ENCODE measurements at regions not wholly inside any gene's neighbourhood (a gene's known extent, or its start where the extent isn't known, plus 50 kb on each side); places are given as distances from the start of the nearest gene placed in this dataset.

DNA sequence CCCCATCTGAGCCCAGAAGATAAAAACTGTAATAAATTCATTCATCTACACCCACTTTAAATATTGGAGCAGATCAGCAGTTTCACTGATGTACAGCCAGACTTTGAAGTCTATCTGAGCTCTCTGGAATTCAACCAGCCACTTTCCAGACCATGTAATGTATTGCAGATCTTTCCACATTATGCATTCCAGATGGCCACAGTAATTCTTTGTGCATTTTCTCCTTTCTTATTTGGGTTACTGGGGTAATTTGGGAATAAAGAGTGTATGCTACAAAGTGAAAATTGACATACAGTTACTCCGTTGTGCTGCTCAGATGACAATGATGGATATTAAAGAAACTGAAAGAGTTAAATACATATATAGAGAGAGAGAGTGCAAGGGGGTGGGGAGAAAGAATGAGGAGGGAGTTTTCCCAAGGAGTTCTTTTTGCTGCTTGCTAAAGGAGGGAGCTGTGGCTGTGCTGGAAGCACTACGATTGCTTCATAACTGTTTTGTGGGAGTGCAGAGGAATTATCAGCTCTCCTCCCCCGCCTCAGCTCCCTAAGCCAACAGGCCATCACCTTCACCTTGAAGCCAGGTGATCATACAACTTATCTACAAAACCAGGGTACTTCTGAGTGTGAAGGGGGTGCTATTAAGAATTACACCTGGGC is 152.8 kb downstream of the GAS1 start:
- FAIRE-seq: no peak

DNA sequence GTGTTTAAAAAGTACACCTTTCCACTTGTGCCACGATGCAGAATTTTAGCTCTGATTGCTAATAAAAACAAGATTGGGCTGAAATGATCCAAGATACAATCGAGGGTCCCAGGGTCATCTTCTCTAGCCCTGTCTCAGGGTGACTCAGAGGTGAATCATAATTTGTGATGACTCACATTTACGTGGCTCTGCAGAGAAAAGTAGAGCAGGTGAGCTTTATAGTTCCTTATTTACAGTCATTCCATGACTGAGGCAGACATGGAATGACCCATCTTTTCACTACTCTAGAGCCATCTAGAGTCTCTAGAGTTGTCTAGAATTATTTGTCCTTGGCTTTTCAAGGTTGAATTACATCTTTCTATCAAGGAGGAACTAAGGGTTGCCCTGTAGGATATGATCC is 155.2 kb downstream of the GAS1 start:
- FAIRE-seq: no peak

DNA sequence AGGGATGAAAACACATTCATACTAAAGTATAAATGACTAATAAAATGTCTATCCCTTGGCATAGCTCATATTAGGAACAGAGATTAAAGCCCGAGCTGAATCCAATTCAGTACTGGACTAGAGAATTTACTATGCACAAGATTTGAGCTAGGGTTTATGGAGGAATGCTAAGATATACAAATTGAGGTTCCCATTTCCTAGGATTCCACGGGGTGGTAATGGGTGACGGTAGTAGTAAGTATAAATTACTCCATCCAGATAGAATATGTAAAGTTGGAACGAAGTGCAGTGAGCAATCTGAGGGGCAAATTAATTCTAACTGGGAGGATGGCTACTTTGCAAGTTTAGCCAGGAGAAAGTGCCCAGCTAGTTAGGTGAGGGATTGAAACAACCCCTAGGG is 156.5 kb downstream of the GAS1 start:
- no peak for FAIRE-seq

DNA sequence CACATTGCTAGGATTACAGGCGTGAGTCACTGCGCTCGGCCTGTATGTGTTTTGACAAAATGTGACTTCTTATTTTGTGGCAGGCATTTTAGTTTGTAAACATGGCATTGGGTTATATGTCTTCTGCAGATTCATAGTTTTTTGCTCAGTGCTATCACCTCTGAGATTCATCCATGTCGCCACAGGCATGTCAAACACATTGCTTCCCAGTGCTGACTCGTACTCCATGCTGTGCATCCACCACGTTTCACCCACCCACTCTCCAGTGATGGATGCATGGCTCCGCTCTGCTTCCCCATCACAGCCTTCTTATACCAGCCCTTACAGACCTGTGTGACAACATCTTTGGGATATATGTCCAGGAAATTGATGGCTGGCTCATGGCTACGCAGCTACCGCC is 158.8 kb downstream of the GAS1 start:
- FAIRE-seq: no peak

DNA sequence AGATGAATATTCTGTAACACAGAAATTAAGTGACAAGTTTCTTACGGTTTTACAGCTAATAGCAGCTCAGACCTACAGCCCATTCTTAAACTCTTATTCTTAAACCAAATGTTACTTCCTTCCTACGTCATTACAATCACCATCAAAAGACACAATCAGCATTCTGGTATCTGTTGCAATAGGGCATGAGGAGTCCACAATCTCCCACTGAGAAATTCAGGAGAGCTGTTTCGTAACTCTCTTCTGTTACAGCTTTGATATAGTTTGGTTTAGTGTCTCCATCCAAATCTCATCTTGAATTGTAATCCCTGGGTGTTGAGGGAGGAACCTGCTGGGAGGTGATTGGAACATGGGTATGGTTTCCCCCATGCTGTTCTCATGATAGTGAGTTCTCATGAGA is 163.4 kb downstream of the GAS1 start:
- FAIRE-seq: no peak

DNA sequence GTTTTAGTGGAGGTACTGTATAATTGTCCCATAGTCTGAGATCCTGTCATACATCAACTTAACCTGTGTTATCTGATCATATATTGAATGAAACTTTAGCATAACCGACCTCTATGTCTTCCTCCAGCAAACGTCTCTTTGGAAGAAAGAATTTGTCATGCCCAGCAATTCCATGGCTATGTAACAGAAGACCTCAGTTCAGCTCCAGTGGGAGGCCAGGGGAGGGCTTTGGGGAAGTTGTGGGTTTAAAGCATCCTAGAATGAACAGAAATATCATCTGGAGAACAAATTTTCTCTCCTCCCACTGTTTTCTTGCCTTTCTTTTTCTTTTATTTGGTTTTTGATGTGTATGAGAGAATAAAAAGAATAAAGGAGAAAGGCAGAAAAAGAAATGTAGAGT is 164.5 kb downstream of the GAS1 start:
- FAIRE-seq: no peak

DNA sequence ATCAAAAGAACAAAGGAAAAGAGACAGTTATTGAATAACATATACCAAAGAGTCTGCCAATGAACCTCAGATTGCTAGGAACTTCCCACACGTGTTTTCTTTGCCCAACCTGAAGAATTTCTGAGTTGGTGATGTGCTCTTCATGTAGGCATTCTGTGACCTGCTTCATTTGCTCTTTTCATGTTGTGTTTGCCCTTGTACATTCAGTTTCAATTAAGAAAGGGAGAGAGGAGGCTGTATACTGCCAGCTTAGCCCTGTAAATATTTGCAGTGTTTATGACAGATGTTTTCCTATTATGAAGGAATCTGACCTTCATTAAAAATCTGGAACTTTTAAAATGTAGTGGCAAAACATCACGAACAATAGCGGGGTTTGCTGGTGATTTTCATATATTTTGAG is 168.5 kb downstream of the GAS1 start:
- FAIRE-seq: no peak

DNA sequence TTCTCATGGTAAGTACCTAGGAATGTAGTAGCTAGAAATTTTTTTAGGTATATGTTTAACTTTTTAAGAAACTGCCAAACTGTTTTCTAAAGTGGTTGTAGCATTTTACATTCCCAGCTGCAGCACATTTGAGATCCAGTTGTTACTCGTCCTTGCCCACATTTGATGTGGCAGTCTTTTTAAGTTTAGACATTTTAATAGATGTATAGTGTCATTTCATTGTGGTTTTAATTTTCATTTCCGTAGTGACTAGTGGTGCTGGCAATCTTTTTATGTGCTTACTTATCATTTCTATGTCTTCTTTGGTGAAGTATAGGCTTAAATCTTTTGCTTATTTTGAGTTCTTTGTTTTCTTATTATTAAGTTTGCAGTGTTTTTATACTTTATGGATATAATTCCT is 171.6 kb downstream of the GAS1 start:
- no peak for FAIRE-seq

DNA sequence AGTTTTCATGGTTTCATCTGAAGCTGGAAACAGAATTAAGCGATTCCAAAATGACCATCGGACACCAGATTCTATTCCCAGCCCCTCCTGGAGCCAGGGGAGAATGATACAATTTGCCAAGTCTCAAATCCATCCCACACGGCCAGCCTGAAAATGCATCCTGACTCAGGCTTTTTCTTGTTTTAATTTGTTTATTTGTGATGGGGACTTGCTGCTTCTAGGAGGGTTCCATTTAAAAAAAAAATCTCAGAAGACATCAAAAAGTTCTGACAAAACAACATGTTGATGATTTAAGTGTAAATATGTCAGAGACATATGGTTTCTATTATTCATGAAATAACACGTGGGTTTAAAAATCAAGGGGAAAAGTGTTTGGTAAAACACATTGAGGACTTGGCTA is 173.2 kb downstream of the GAS1 start:
- no peak for FAIRE-seq

DNA sequence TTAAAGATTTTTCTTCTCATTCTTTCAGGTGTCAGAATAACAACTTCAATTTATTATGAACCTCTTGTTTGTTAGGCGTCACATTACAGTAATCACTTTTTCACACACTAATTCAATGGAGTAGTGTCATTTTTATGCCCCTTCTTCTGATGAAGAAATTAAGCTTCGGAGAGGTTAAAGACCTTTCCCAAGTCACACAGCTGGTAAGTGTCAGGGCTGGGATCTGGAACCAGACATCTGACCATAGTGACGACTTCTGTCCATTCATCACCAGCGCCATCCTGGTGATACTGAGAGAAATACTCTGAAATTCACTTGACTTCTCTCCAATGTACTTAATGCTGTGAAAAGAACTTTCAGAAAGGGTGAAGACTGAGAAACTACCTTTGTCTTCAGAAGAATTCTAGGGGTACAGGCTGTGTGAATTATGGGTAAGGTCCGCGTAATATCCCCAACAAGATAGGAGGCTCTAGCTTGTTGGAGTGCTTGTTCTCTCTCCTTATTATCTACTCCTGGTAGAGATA is 173.8 kb downstream of the GAS1 start:
- no peak for FAIRE-seq

DNA sequence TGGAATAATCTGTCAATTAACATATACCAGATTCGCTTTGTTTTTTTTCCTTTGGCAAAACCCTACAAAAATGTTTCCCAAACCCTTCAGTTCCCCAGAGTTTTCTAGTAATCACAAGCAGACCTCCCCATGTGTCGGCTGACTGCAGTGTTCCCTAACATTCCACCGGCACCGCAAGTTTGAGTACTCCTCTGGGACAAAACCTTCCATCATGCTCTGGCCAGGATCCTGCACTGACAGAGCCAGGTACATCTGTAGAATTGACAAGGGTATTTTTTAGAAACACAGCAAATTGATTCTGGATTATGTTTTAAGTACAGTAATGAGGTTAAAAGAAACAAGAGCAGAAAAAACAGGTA is 174.7 kb downstream of the GAS1 start:
- no peak for FAIRE-seq

DNA sequence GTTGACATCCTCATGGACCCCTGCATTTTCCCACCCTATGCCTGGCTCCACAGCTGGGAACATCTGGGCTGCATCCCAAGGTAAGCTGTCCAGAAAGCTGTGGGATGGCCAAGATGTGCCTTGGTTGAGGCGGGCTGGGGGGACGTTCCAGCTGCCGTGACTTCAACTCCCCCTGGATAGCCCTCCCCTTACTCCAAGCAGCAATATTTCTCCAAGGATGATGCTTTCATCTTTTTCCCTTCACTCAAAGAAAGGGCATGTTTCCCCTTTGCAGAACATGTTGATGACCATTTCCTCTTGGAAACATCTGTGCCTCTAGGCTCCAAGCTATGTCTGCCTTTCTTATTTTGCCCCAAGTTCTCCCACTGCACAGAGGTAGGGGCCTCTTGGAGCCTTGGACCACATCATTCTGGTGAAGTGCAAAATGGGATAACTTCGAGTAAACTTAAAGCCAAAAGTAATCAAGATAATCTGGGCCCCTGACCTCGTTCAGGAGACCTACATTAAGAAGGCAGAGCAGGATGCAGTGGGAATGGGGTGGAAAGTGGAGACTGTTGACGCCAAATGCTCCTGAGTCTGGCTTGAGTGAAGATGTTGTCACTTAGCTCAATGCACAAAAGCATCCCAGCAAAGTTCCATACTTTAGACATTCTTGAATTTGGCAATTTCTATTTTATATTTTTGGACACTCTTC is 175.2 kb downstream of the GAS1 start:
- FAIRE-seq: no peak

DNA sequence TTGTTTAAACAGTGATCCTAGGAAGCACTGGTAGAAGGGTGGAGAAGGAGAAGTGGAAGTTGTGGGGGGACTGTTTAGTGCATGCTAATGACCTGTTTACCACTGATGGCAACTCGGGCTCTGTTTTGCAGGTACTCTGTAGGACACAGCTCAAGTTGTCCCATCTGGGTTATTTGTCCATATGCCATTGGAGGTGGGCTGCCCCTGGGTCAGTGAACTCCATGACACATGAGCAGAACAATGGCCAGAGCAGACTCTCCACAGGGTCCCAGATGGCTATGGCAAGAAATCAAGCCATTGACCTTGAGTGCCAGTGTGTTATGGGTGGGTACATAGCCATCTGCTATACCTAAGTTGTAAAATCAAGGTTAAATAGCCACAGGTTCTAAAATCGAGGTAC is 175.9 kb downstream of the GAS1 start:
- no peak for FAIRE-seq

DNA sequence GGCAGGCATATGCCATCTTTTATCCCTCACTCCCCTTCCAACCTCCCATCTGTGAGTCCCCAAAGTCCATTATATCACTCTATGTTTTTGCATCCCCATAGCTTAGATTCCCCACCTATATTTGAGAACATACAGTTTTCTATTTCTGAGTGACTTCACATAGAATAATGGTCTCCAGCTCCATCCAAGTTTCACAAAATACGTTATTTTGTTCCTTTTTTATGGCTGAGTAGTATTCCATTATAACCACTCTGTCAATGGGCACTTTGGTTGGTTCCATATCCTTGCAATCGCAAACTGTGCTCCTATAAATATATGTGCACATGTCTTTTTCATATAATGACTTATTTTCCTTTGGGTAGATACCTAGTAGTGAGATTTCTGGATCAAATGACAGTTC is 178.6 kb downstream of the GAS1 start:
- FAIRE-seq: no peak

DNA sequence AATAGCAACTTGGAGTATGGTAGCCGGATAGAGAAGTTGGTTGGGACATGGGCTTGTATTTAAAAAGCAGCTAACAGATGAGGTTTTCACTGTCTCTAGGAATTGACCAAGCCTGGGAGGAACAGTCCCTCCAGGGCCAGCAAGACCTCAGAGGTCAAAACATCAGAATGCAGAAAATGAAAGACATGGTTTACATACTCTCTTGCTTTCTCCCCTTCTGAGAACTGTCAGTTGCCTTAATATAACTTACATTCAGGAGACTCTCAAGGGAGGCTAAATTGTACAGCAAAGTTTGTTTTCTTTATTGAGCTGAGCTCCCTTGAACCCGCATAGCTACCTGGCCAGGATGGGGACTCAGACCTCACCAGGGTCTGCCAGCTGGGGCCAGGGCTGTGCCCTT is 179.3 kb downstream of the GAS1 start:
- FAIRE-seq: no peak

DNA sequence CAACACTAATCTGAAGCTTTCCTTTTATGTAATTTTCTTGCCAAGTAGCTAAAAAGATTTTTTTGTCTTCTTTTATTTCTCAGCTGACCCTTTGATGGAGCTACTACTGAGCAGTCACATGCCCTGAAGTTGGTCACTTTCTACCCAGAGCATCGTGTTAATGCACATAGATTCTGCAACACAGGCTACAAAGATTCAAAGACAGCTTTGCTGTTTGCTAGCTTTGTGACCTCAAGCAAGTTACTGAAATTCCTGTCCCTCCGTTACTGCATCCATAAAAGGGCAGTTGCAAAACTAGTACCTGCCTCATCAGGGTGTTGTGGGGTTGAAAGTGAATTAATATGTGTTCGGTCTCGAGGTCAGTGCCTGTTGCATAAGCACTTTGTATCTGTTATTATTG is 179.9 kb downstream of the GAS1 start:
- no peak for FAIRE-seq

DNA sequence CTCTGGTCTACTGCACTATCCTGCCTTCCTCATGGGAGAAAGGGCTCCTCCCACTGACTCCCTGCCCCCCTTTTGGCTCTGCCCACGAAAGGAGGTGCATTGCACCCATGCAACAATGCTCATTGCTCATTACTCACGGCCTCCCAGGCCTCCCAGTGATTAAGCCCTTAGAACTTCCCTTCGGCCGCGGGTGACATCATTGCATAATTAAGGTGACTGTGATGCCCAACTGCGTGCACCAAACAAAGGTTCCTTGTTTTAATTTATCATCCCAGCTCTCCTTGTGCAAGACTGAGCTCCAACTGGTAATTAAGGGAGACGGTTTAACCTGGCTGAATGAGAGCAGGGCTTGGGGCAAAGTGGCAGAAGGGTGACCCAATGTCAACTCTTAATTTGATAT is 180.4 kb downstream of the GAS1 start:
- no peak for FAIRE-seq

DNA sequence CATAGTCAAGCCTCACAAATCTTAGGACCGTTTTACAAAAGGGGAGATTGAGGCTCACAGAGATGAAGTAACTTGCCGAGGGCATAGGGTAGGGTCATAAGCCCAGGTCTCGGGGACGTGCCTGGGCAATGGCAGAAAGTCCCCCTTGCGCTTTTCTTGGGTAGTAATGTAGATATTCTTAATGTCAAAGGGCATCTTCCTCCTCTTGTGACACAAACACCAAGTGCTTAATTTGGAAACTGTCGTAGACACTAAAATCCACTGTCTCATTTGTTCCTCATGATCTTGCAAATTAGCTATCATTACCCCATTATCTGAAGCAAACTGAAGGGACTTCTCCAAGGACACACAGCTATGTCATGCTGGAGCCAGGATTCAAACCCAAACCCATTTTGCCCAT is 180.8 kb downstream of the GAS1 start:
- no peak for FAIRE-seq

DNA sequence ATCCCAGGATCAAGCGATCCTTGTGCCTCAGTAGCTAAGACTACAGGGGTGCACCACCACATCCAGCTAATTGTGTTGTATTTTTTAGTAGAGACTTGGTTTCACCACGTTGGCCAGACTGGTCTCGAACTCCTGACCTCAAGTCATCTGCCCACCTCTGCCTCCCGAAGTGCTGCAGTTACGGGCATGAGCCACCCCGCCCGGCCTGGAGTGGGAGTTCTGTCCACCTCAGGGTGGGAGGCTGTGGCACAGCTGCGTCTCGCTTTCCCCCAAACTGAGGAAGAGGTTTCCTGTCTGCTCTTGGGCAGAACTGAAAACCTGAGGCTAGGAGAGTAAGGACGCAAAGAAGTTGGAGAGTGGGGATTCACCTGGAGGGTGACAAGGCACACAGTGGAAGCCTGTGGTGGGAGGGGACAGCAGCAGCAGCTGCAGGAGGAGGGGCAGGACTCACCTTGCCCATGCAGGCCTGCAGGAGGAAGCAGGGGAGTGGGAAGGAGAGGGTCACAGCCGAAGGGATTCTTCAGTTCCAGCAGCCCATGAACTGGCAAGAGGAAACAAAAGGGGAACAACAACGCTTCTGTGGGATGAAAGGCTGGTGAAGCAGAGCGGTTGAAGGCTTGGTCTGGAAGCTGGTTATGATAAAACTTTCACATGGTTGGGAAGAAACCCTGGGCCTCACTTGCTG is 181.4 kb downstream of the GAS1 start:
- no peak for FAIRE-seq

DNA sequence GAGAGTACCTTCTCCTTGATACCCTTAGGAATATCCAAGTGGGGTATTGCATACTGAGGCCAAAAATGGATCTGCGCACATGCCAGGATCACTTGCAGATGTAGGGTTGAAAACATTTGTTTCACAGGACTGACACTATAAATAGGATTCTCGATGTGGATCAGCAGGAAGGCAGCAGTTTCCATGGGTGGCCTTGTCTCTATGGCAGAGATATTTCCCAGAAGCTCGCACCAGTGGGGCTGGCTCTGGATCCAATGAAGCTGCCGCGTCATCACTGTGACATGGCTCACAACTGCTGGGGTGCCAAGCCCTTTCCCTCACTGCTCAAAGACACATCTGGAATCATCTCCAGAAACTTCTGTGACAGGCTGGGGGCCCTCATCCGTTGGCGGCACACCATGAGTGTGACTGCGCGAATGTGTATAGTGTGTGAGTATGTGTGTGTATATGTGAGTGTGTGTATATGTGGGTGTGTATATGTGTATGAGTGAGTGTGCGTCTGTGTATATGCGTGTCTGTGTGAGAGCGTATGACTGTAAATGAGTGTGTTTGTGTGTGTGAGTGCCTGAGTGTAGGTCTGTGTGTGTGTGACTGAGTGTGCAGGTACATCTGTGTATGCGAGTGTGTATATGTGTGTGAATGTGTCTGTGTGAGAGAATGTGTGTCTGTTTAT is 182.5 kb downstream of the GAS1 start:
- FAIRE-seq: no peak

DNA sequence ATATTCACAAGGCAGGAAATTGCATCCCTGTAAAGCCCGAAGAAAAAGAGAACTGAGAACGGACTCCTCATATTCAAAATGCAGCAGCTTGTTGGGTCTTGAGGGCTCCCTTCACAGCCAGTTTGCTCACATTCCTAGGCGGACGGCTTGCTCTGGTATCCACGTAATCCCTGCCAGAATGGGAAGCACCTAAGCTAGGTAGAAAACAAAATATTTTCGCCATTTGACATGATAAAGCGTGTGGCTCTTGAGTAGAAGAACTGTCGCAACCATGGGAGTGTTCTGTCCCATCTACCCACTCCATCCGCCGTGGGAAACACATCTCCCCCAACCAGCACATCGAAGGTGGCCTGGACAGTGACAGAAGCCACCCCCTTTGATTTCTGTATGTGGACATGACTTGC is 183.1 kb downstream of the GAS1 start:
- FAIRE-seq: no peak

DNA sequence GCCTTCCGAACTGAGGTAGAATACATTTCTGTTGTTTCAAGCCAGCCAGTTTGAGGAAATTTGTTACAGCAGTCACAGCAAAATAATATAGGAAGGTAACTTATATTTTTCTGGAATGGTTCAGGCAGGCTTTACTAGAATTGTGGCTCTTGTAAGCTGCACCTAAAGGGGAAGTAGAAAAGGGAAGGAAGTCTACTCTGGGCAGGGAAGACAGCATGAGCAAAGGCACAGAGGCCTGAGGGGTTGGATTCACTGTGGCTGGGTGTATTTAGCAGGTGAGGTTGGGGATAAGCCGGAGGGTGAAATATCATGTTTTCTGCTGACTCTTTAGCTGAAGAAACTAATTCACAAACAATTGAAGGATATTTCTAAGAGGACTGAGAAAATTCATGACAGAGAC is 183.5 kb downstream of the GAS1 start:
- no peak for FAIRE-seq

DNA sequence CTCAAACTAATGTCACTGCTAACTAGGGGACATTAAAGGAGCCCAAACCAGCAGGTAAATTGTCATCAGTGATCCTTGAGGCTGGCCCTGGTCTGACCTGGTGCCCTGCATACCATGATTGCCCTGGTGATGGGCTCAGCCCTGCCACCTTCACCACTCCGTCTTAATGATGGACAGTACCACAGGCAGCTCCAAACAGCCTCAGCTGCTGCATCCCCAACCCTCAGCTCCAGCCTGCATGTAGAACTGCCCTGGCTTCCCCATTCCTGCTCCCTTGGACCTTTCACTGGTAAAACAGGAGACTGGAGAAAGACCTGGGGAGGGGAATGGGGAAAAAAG is 190.0 kb downstream of the GAS1 start:
- no peak for FAIRE-seq
